ENCODE measurements at regions not wholly inside any gene's neighbourhood (a gene's known extent, or its start where the extent isn't known, plus 50 kb on each side); places are given as distances from the start of the nearest gene placed in this dataset.
A peak's percentile ranks its signal among the peaks of the same experiment; 100 is the strongest.
"Not testable (repeated sequence)": the region's sequence is repeated elsewhere in the genome, so short reads cannot be mapped to it uniquely, and the experiment has no call there.

DNA sequence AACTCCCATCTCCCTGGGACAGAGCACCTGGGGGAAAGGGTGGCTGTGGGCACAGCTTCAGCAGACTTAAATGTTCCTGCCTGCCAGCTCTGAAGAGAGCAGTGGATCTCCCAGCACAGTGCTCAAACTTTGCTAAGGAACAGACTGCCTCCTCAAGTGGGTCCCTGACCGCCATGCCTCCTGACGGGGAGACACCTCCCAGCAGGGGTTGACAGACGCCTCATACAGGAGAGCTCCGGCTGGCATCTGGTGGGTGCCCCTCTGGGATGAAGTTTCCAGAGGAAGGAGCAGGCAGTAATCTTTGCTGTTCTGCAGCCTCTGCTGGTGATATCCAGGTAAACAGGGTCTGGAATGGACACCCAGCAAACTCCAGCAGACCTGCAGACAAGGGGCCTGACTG lies 206.9 kb upstream of the NUDT10 start:
- H3K27me3 ChIP-seq (ENCODE audit: control insufficient read depth, insufficient read depth, low read length); H3K9me3 Mint-ChIP-seq; H3K4me3 Mint-ChIP-seq; H3K9me3 ChIP-seq (ENCODE audit: control insufficient read depth, insufficient read depth, low read length); H3K4me1 ChIP-seq (ENCODE audit: control insufficient read depth, insufficient read depth, low read length); intact Hi-C loops (cut with micrococcal nuclease); H3K27ac ChIP-seq (ENCODE audit: low read length); H3K4me3 ChIP-seq (ENCODE audit: low read length); H3K36me3 Mint-ChIP-seq; DNase-seq; ATAC-seq; H3K4me1 Mint-ChIP-seq; H3K36me3 ChIP-seq (ENCODE audit: control insufficient read depth, insufficient read depth, low read length); H3K27ac Mint-ChIP-seq: not testable (repeated sequence)
- peaks cover 8 to 15% of the 10 kb centered on the region in 2 donors for H3K27me3 Mint-ChIP-seq (ENCODE audit: low read depth in 2 of 2)
- WGBS (ENCODE audit: insufficient coverage): 95% methylated on average over 4 of the region's 4 CpGs

DNA sequence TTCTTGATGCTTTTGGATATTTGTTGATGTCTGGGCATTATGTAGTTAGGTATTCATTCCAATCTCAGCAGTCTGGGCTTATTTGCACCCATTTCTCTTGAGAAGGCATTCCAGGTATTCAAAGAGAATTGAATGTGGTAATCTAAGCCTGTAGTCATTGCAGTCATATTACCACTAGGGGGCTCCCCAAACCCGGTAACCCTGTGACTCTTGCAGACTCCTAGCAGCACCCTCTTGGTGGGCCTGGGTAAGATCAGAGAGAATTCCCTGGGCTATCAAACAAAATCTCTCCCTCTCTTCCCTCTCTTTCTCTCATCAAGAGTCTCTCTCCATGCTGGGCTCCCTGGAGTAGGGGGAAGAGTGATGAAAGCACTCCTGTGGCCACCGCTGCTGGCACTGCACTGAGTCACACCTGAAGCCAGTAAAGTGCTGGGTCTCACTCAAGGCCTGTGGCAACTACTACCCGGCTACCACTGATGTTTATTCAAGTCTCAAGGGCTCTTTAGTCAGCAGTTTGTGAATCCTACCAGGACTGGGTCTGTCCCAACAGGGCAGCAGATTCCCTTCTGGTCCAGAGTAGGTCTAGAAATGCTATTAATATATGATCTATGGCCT lies 187.7 kb upstream of the NUDT10 start:
- no peak overlapping the region for H3K4me3 ChIP-seq (ENCODE audit: low read length)
- H3K9me3 ChIP-seq (ENCODE audit: control insufficient read depth, insufficient read depth, low read length): no peaks in the 10 kb centered on the region
- DNase-seq (peak in 1 of 2 donors; percentile 44), ATAC-seq (peak in 1 of 3 donors; percentile 60)
- Mint-ChIP-seq H3K36me3 (no peaks in the 10 kb centered on the region), H3K4me3 (no peak overlapping the region), H3K27me3 (ENCODE audit: low read depth in 2 of 2) (peaks cover 0 to 61% of the 10 kb centered on the region in 2 donors), H3K27ac (no peak overlapping the region), H3K9me3 (no peaks in the 10 kb centered on the region), H3K4me1 (no peaks in the 10 kb centered on the region)
- 89% methylated on average over 2 of the region's 3 CpGs for WGBS (ENCODE audit: insufficient coverage)
- no peaks in the 10 kb centered on the region for H3K36me3 ChIP-seq (ENCODE audit: control insufficient read depth, insufficient read depth, low read length)
- H3K27ac ChIP-seq (ENCODE audit: low read length): no peak overlapping the region
- no peaks in the 10 kb centered on the region for H3K27me3 ChIP-seq (ENCODE audit: control insufficient read depth, insufficient read depth, low read length)
- intact Hi-C loops (cut with micrococcal nuclease): loop anchor here (5.0 to 10.0 kb wide), 2 partner anchors 280 to 317 kb away; no protein-coding TSS in a partner anchor
- no peaks in the 10 kb centered on the region for H3K4me1 ChIP-seq (ENCODE audit: control insufficient read depth, insufficient read depth, low read length)
- peak; percentile 49 for TF ChIP-seq CTCF (IDR thresholded peaks at IDR 0.05)

- no peak for TF ChIP-seq CTCF (IDR thresholded peaks at IDR 0.05)
- 53% methylated on average over 2 of the region's 2 CpGs for WGBS (ENCODE audit: insufficient coverage)
- H3K36me3 Mint-ChIP-seq: no peaks in the 10 kb centered on the region
- H3K27me3 ChIP-seq (ENCODE audit: control insufficient read depth, insufficient read depth, low read length): no peaks in the 10 kb centered on the region
- no peak overlapping the region for H3K4me3 ChIP-seq (ENCODE audit: low read length)
- no peaks in the 10 kb centered on the region for H3K9me3 Mint-ChIP-seq
- H3K9me3 ChIP-seq (ENCODE audit: control insufficient read depth, insufficient read depth, low read length): no peaks in the 10 kb centered on the region
- no peaks in the 10 kb centered on the region for H3K4me1 Mint-ChIP-seq
- intact Hi-C loops (cut with micrococcal nuclease): loop anchor here (5.0 to 10.0 kb wide), 2 partner anchors 276 to 313 kb away; no protein-coding TSS in a partner anchor
- H3K4me1 ChIP-seq (ENCODE audit: control insufficient read depth, insufficient read depth, low read length): no peaks in the 10 kb centered on the region
- no peak for DNase-seq
- no peaks in the 10 kb centered on the region for H3K36me3 ChIP-seq (ENCODE audit: control insufficient read depth, insufficient read depth, low read length)
- no peak overlapping the region for H3K27ac ChIP-seq (ENCODE audit: low read length)
- ATAC-seq: no peak
- no peak overlapping the region for H3K4me3 Mint-ChIP-seq
- H3K27me3 Mint-ChIP-seq (ENCODE audit: low read depth in 2 of 2): peaks cover 0 to 38% of the 10 kb centered on the region in 2 donors
- no peak overlapping the region for H3K27ac Mint-ChIP-seq
Measured at GRCh38 chrX:51148848-51149247, 183.8 kb upstream of the NUDT10 start.

DNA sequence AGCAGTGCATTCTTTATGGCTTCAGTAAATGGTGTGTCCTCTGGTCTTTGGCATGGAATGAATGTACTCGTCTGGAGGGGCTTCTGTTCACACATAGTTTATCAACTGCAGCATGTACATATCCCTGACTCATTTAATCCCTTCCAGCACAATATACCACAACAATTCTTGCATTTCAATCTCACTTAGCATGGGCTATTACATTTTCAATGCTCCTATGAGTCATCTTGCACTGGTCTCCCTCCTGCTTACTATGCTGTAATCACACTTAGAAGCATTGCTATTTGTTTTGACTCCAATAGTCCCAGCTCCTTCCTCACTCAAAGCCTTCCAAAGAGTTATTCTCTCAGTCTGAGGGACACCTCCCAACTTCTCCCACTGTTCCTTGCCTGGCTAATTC lies 180.9 kb upstream of the NUDT10 start:
- no peaks in the 10 kb centered on the region for H3K4me1 Mint-ChIP-seq
- Histone ChIP-seq H3K36me3 (ENCODE audit: control insufficient read depth, insufficient read depth, low read length) (no peaks in the 10 kb centered on the region), H3K4me1 (ENCODE audit: control insufficient read depth, insufficient read depth, low read length) (no peaks in the 10 kb centered on the region), H3K9me3 (ENCODE audit: control insufficient read depth, insufficient read depth, low read length) (no peaks in the 10 kb centered on the region), H3K27ac (ENCODE audit: low read length) (no peak overlapping the region), H3K27me3 (ENCODE audit: control insufficient read depth, insufficient read depth, low read length) (no peaks in the 10 kb centered on the region), H3K4me3 (ENCODE audit: low read length) (no peak overlapping the region)
- no peak overlapping the region for H3K27ac Mint-ChIP-seq
- H3K27me3 Mint-ChIP-seq (ENCODE audit: low read depth in 2 of 2): peaks cover 4 to 34% of the 10 kb centered on the region in 2 donors
- TF ChIP-seq CTCF (IDR thresholded peaks at IDR 0.05): no peak
- intact Hi-C loops (cut with micrococcal nuclease): no loop called here
- no peaks in the 10 kb centered on the region for H3K9me3 Mint-ChIP-seq
- WGBS (ENCODE audit: insufficient coverage): no CpG with 5 or more reads among the region's 1 CpG
- no peak for DNase-seq
- ATAC-seq: no peak
- H3K4me3 Mint-ChIP-seq: no peak overlapping the region
- no peaks in the 10 kb centered on the region for H3K36me3 Mint-ChIP-seq
